Activated gamma-delta T cell treated with anti-CD3 and anti-CD28 coated beads, Interleukin-2, amount 50 U/mL, for 16 hours (primary cell): ENCODE measurements at regions not wholly inside any gene's neighbourhood (a gene's known extent, or its start where the extent isn't known, plus 50 kb on each side); places are given as distances from the start of the nearest gene placed in this dataset.

Experiments
- DNase-seq: peaks from one replicate; pipeline ENCODE4 v3.0.0-alpha.2; 2020; ENCODE audit warnings: low read depth

GRCh38 chr4:104795264-104795939, 300.7 kb upstream of the CXXC4 start:
- no peak for DNase-seq

- no peak for DNase-seq
These were observed 317.0 kb upstream of the CXXC4 start for GRCh38 chr4:104811727-104812126.

GRCh38 chr4:104815665-104816064, 321.0 kb upstream of the CXXC4 start:
- no peak for DNase-seq

GRCh38 chr4:104818579-104818978, 323.9 kb upstream of the CXXC4 start:
- no peak for DNase-seq

- DNase-seq, result no peak
These were observed 320.5 kb upstream of the TET2 start for GRCh38 chr4:104826171-104826570.

GRCh38 chr4:104829761-104830160, 316.9 kb upstream of the TET2 start:
- no peak for DNase-seq

- no peak for DNase-seq
These were observed 298.0 kb upstream of the TET2 start for GRCh38 chr4:104848597-104849225.

- no peak for DNase-seq
These were observed 287.0 kb upstream of the TET2 start for GRCh38 chr4:104859601-104860237.

- DNase-seq, result peak; percentile 7
These were observed 286.2 kb upstream of the TET2 start for GRCh38 chr4:104860238-104861123.

GRCh38 chr4:104866809-104867208, 279.9 kb upstream of the TET2 start:
- no peak for DNase-seq

GRCh38 chr4:104868533-104868932, 278.1 kb upstream of the TET2 start:
- no peak for DNase-seq

- no peak for DNase-seq
These were observed 277.7 kb upstream of the TET2 start for GRCh38 chr4:104868958-104869357.

GRCh38 chr4:104869831-104870230, 276.8 kb upstream of the TET2 start:
- DNase-seq, result no peak

- no peak for DNase-seq
These were observed 276.0 kb upstream of the TET2 start for GRCh38 chr4:104870495-104871233.

GRCh38 chr4:104878936-104879335, 267.7 kb upstream of the TET2 start:
- DNase-seq, result no peak

- DNase-seq, result no peak
These were observed 267.3 kb upstream of the TET2 start for GRCh38 chr4:104879367-104879766.

- DNase-seq, result no peak
These were observed 266.8 kb upstream of the TET2 start for GRCh38 chr4:104879854-104880253.

GRCh38 chr4:104881136-104881886, 265.4 kb upstream of the TET2 start:
- DNase-seq, result no peak

GRCh38 chr4:104890598-104891275, 255.9 kb upstream of the TET2 start:
- no peak for DNase-seq
